ENCODE measurements at regions not wholly inside any gene's neighbourhood (a gene's known extent, or its start where the extent isn't known, plus 50 kb on each side); places are given as distances from the start of the nearest gene placed in this dataset.

GRCh38 chr9:99286536-99286935 is 64.5 kb downstream of the SEC61B start:
- TF ChIP-seq GTF2F1 (IDR thresholded peaks at IDR 0.05; ENCODE audit: low read depth, low read length) (no peak), SRF (CRISPR knock-in tag; IDR thresholded peaks at IDR 0.05) (no peak), RCOR1 (IDR thresholded peaks at IDR 0.05; ENCODE audit: borderline replicate concordance in 1 of 2, low read depth in 2 of 2, low read length in 2 of 2) (no peak), ZNF740 (CRISPR knock-in tag; IDR thresholded peaks at IDR 0.05) (no peak), ZNF740 (tag; IDR thresholded peaks at IDR 0.05) (no peak), TAF1 (IDR thresholded peaks at IDR 0.05; ENCODE audit: control insufficient read depth, extremely low read depth, insufficient read depth, low read length, severe bottlenecking) (no peak), XRCC4 (IDR thresholded peaks at IDR 0.05; ENCODE audit: extremely low read depth, insufficient read depth, insufficient read length) (no peak), SRSF3 (IDR thresholded peaks at IDR 0.05; ENCODE audit: insufficient read depth, low read length) (no peak), SMC3 (conservative IDR thresholded peaks at IDR 0.05; ENCODE audit: insufficient read depth, low read depth, low read length) (no peak), POLR2A (conservative IDR thresholded peaks at IDR 0.05) (no peak), ARID2 (IDR thresholded peaks at IDR 0.05) (no peak), CBFA2T2 (conservative IDR thresholded peaks at IDR 0.05) (no peak), ZNF431 (CRISPR knock-in tag; IDR thresholded peaks at IDR 0.05) (no peak), JUNB (CRISPR knock-in tag; conservative IDR thresholded peaks at IDR 0.05) (no peak), SFPQ (IDR thresholded peaks at IDR 0.05; ENCODE audit: low read depth, low read length) (no peak)
